Activated CD4-positive, alpha-beta T cell treated with anti-CD3 and anti-CD28 coated beads for 4 hours (primary cell): ENCODE measurements at regions not wholly inside any gene's neighbourhood (a gene's known extent, or its start where the extent isn't known, plus 50 kb on each side); places are given as distances from the start of the nearest gene placed in this dataset.

ENCODE experiments used
- DNase-seq, 2 donors: peaks; one replicate each; pipeline ENCODE4 v3.0.0-alpha.2; 2020

GRCh38 chr16:26189536-26189935 lies 497.8 kb downstream of the HS3ST4 start:
- no peak for DNase-seq

- DNase-seq: no peak
Measured at GRCh38 chr16:26194526-26194925, 502.8 kb downstream of the HS3ST4 start.

- no peak for DNase-seq
Measured at GRCh38 chr16:26195225-26195624, 503.5 kb downstream of the HS3ST4 start.

- no peak for DNase-seq
Measured at GRCh38 chr16:26196310-26196709, 504.6 kb downstream of the HS3ST4 start.

GRCh38 chr16:26196802-26197201 lies 505.0 kb downstream of the HS3ST4 start:
- no peak for DNase-seq

GRCh38 chr16:26197707-26198106 lies 505.9 kb downstream of the HS3ST4 start:
- no peak for DNase-seq

GRCh38 chr16:26198221-26198620 lies 506.5 kb downstream of the HS3ST4 start:
- DNase-seq: no peak

GRCh38 chr16:26204138-26204537 lies 512.4 kb downstream of the HS3ST4 start:
- DNase-seq: no peak

- no peak for DNase-seq
Measured at GRCh38 chr16:26211542-26211941, 519.8 kb downstream of the HS3ST4 start.

GRCh38 chr16:26212599-26212998 lies 520.8 kb downstream of the HS3ST4 start:
- DNase-seq: no peak

GRCh38 chr16:26214581-26215174 lies 522.9 kb downstream of the HS3ST4 start:
- no peak for DNase-seq

GRCh38 chr16:26220894-26221293 lies 529.1 kb downstream of the HS3ST4 start:
- no peak for DNase-seq

- DNase-seq: no peak
Measured at GRCh38 chr16:26231647-26232046, 539.9 kb downstream of the HS3ST4 start.

- no peak for DNase-seq
Measured at GRCh38 chr16:26240807-26241206, 549.0 kb downstream of the HS3ST4 start.

GRCh38 chr16:26247063-26247462 lies 555.3 kb downstream of the HS3ST4 start:
- no peak for DNase-seq

- no peak for DNase-seq
Measured at GRCh38 chr16:26252598-26252997, 560.8 kb downstream of the HS3ST4 start.

GRCh38 chr16:26261621-26262020 lies 569.9 kb downstream of the HS3ST4 start:
- no peak for DNase-seq

GRCh38 chr16:26263406-26263805 lies 571.6 kb downstream of the HS3ST4 start:
- DNase-seq: no peak

GRCh38 chr16:26267641-26268040 lies 575.9 kb downstream of the HS3ST4 start:
- DNase-seq: no peak

GRCh38 chr16:26269673-26270072 lies 577.9 kb downstream of the HS3ST4 start:
- DNase-seq: no peak

- DNase-seq: no peak
Measured at GRCh38 chr16:26273607-26274006, 581.8 kb downstream of the HS3ST4 start.

- DNase-seq: no peak
Measured at GRCh38 chr16:26275021-26275590, 583.3 kb downstream of the HS3ST4 start.

- no peak for DNase-seq
Measured at GRCh38 chr16:26276289-26276688, 584.5 kb downstream of the HS3ST4 start.

GRCh38 chr16:26281381-26282110 lies 589.8 kb downstream of the HS3ST4 start:
- DNase-seq: no peak
